Mammary epithelial cell (primary cell): ENCODE measurements at regions not wholly inside any gene's neighbourhood (a gene's known extent, or its start where the extent isn't known, plus 50 kb on each side); places are given as distances from the start of the nearest gene placed in this dataset.

Source experiments
- CTCF ChIP-seq, 2 donors: IDR thresholded peaks in 1 of 2; conservative IDR thresholded peaks in 1 of 2; 2 replicates each; pipeline ENCODE4 v1.5.1; 2011 to 2012; ENCODE audit warnings: inconsistent platforms in 2 of 2, low read length in 2 of 2, mild to moderate bottlenecking in 2 of 2, control low read depth in 1 of 2, low read depth in 1 of 2; ENCODE audit not compliant: insufficient read depth in 1 of 2; ENCODE audit errors: extremely low read depth in 1 of 2
- EZH2 ChIP-seq: IDR thresholded peaks from 2 replicates; pipeline ENCODE4 v1.6.1; 2012; ENCODE audit warnings: low read length, inconsistent platforms, borderline replicate concordance

- TF ChIP-seq CTCF (conservative IDR thresholded peaks at IDR 0.05 in 1 of 2, IDR thresholded peaks at IDR 0.05 in 1 of 2; ENCODE audit: extremely low read depth in 1 of 2, insufficient read depth in 1 of 2, low read depth in 1 of 2, low read length in 2 of 2): no peak
- no peak for TF ChIP-seq EZH2
Measured at GRCh38 chr4:122533841-122534240, 77.3 kb upstream of the IL2 start.
